GM12878 (cell line): ENCODE measurements at regions not wholly inside any gene's neighbourhood (a gene's known extent, or its start where the extent isn't known, plus 50 kb on each side); places are given as distances from the start of the nearest gene placed in this dataset.
"Not testable (repeated sequence)": the region's sequence is repeated elsewhere in the genome, so short reads cannot be mapped to it uniquely, and the experiment has no call there.

Experiments
- ATAC-seq: fragments of 200-7000 bp; cut with Tn5 transposase; 3 replicates; pipeline ENCODE4 v1.9.1; 2020; ENCODE audit warnings: mild to moderate bottlenecking, moderate library complexity
- BruUV-seq: library from RNA; stranded (reverse); fragments of 400-500 nt; replicated peaks from 2 replicates; lab custom pipeline; 2021; lab: Mats Ljungman, UMichigan
- CTCF ChIA-PET: fragments of 300-600 bp; sonication (Branson Sonifier 250); formaldehyde crosslinking; extraction: SDS; loops from one replicate; lab custom pipeline; 2021; ENCODE audit warnings: inconsistent platforms; lab: Yijun Ruan, JAX
- POLR2A ChIA-PET: fragments of 350-600 bp; formaldehyde crosslinking; extraction: SDS; loops from one replicate; lab custom pipeline; 2021; ENCODE audit warnings: inconsistent platforms; lab: Charles Lee
- RAD21 ChIA-PET: fragments of 300-600 bp; sonication (Branson Sonifier 250); formaldehyde crosslinking; loops from one replicate; lab custom pipeline; 2023; ENCODE audit warnings: antibody characterized with exemption; ENCODE audit not compliant: unreplicated experiment; lab: Charles Lee
- SMC1A ChIA-PET: fragments of 300-600 bp; sonication (Branson Sonifier 250); formaldehyde crosslinking; loops from one replicate; lab custom pipeline; 2023; ENCODE audit not compliant: unreplicated experiment, uncharacterized antibody; lab: Charles Lee
- DNase-seq: peaks from one replicate; pipeline ENCODE4 v3.0.0-alpha.2; 2011; ENCODE audit warnings: low read depth, low spot score
- FAIRE-seq: peaks from 3 replicates; lab custom pipeline; 2011; peaks lifted over from hg19 to GRCh38; lab: Jason Lieb, UNC
- H2AFZ ChIP-seq: 2 replicates; pipeline ENCODE4 v1.6.0; 2011; ENCODE audit warnings: low read depth, low read length, control low read depth; ENCODE audit not compliant: control insufficient read depth
- H3K27ac ChIP-seq: 2 replicates; pipeline ENCODE4 v1.5.1; 2011; ENCODE audit warnings: control low read depth; ENCODE audit not compliant: control insufficient read depth, insufficient read depth
- H3K27me3 ChIP-seq, 2 experiments: replicated peaks in 1 of 2; 2 replicates each; pipeline versions ENCODE4 v1.6.0 to v1.6.1; 2011; ENCODE audit warnings: low read length in 1 of 2; ENCODE audit not compliant: control insufficient read depth in 2 of 2, insufficient read depth in 2 of 2
- H3K36me3 ChIP-seq, 2 experiments: 2 replicates each; pipeline ENCODE4 v1.5.1; 2011; ENCODE audit warnings: low read length in 1 of 2; ENCODE audit not compliant: control insufficient read depth in 2 of 2, insufficient read depth in 2 of 2
- H3K4me1 ChIP-seq: 2 replicates; pipeline ENCODE4 v1.6.1; 2011; ENCODE audit warnings: mild to moderate bottlenecking, low read length, moderate library complexity, mixed read lengths; ENCODE audit not compliant: control insufficient read depth, insufficient read depth
- H3K4me2 ChIP-seq: 2 replicates; pipeline ENCODE4 v1.6.0; 2011; ENCODE audit warnings: control low read depth; ENCODE audit not compliant: control insufficient read depth, insufficient read depth
- H3K4me3 ChIP-seq: fragments of 200-600 bp; sonication (generic); 2 replicates; pipeline ENCODE4 v1.5.1; 2016
- H3K79me2 ChIP-seq: 2 replicates; pipeline ENCODE4 v1.6.0; 2011; ENCODE audit warnings: low read length; ENCODE audit not compliant: control insufficient read depth, insufficient read depth
- H3K9ac ChIP-seq: 2 replicates; pipeline ENCODE4 v1.8.0; 2011; ENCODE audit warnings: low read length, control low read depth, mixed read lengths; ENCODE audit not compliant: control insufficient read depth, insufficient read depth
- H3K9me3 ChIP-seq: replicated peaks from 3 replicates; pipeline ENCODE4 v1.5.1; 2011; ENCODE audit warnings: mild to moderate bottlenecking, low read length; ENCODE audit not compliant: control insufficient read depth, insufficient read depth
- H4K20me1 ChIP-seq: 2 replicates; pipeline ENCODE4 v1.6.0; 2011; ENCODE audit not compliant: control insufficient read depth, insufficient read depth
- MEF2B ChIP-seq: fragments of 450-650 bp; IDR thresholded peaks from 2 replicates; pipeline ENCODE4 v1.6.1; 2018; ENCODE audit warnings: mild to moderate bottlenecking, moderate library complexity; ENCODE audit not compliant: partially characterized antibody, poor library complexity, severe bottlenecking
- PAX5 ChIP-seq: IDR thresholded peaks from 2 replicates; pipeline ENCODE4 v1.6.1; 2011; ENCODE audit warnings: low read depth, low read length, borderline replicate concordance
- SUPT20H ChIP-seq: IDR thresholded peaks from 2 replicates; pipeline ENCODE4 v1.6.1; 2011; ENCODE audit warnings: low read depth, mild to moderate bottlenecking, low read length, moderate library complexity, borderline replicate concordance; ENCODE audit not compliant: control insufficient read depth
- WGBS: methylation state at CpG from one replicate; pipeline ENCODE4 v1.1.6; 2016; ENCODE audit warnings: low lambda C conversion rate; ENCODE audit not compliant: insufficient replicate concordance, insufficient coverage; ENCODE audit errors: missing lambda C conversion rate; 5-methylcytosine and 5-hydroxymethylcytosine counted together
- in situ Hi-C: fragments of 300-500 bp; cut with MboI; formaldehyde crosslinking; loops from 9 replicates; pipeline ENCODE4 v1.14.3; 2018; ENCODE audit warnings: mixed read lengths
- intact Hi-C: fragments of 100-400 bp; cut with micrococcal nuclease; formaldehyde crosslinking; loops from one replicate; pipeline ENCODE4 v1.14.2; 2022; ENCODE audit not compliant: unreplicated experiment

DNA sequence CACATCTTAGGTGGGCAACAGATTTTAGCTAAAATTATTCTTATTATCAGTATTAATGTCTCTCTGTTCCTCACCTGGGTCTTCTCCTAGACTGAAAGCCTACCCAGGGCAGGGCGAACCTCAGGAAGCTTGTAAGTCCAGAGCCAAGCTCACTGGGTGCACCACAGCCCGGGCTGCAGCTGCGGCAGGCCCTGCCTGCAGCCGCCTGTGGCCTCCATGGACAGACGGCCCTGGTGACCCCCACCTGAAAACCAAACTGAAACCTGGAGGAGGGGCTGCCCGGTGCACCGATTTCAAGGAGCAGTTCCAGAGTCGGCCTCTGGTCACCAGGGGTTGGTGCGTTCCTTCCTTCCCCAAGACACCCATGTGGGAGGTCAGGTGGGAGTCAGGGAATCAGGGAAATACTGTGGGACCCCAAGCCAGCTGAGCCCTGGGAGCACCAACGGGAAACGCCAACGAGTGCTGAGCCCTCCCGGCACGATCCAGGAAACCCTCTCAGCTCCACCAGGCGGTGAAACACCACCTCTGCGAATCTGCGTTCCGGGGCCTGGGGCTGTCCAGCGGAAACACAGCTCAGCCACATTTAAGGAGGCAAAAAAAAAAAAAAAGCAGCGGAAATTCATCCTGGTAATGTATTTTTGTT lies 68.6 kb upstream of the PPP1R26 start:
- no peaks in the 10 kb centered on the region for H3K36me3 ChIP-seq
- RAD21 ChIA-PET = no interaction called here
- CTCF ChIA-PET = interaction anchor here (1.1 to 1.2 kb wide), 2 partner anchors 9 to 196 kb away, joined by 3 read pairs; no protein-coding TSS in a partner anchor
- H2AFZ ChIP-seq = no peak overlapping the region
- 49% methylated on average over 20 of the region's 20 CpGs for WGBS
- H4K20me1 ChIP-seq = no peaks in the 10 kb centered on the region
- TF ChIP-seq PAX5 = no peak
- TF ChIP-seq SUPT20H = no peak
- TF ChIP-seq MEF2B = no peak
- DNase-seq (no peak), ATAC-seq (no peak), FAIRE-seq (no peak)
- H3K27ac ChIP-seq = no peak overlapping the region
- H3K79me2 ChIP-seq = no peaks in the 10 kb centered on the region
- no peaks in the 10 kb centered on the region for H3K9me3 ChIP-seq
- BruUV-seq = no TSS peak
- H3K4me3 ChIP-seq = no peak overlapping the region
- no peaks in the 10 kb centered on the region for H3K27me3 ChIP-seq
- intact Hi-C loops = loop anchor here (5.0 kb wide), 2 partner anchors 324 to 964 kb away; partner anchors contain the start of gene OLFM1
- POLR2A ChIA-PET = no interaction called here
- H3K4me1 ChIP-seq = no peaks in the 10 kb centered on the region
- in situ Hi-C loops = loop anchor here (5.0 kb wide), 1 partner anchor 324 kb away; the partner anchor contains the start of gene OLFM1
- SMC1A ChIA-PET = interaction anchor here (0.7 kb wide), 1 partner anchor 1122 kb away, joined by 3 read pairs; no protein-coding TSS in a partner anchor
- no peak overlapping the region for H3K4me2 ChIP-seq
- no peak overlapping the region for H3K9ac ChIP-seq

DNA sequence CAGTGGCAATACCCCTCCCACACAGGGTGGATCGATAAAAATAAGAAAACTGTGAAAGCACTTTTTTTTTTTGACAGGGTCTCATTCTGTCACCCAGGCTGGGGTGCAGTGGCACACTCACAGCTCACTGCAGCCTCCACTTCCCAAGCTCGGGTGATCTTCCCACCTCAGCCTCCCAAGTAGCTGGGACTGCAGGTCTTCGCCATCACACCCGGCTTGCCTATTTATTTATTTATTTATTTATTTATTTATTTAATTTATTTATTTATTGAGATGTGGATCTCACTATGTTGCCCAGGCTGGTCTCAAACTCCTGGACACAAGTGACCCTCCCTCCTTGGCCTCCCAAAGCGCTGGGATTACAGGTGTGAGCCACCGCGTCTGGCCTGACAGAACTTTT lies 68.0 kb upstream of the PPP1R26 start:
- H4K20me1 ChIP-seq, BruUV-seq, H3K4me2 ChIP-seq, H3K36me3 ChIP-seq, DNase-seq, H3K4me3 ChIP-seq, H3K4me1 ChIP-seq, ATAC-seq, SMC1A ChIA-PET, FAIRE-seq, H3K27me3 ChIP-seq, POLR2A ChIA-PET, RAD21 ChIA-PET, H3K9ac ChIP-seq, H3K9me3 ChIP-seq, H3K27ac ChIP-seq, H2AFZ ChIP-seq, H3K79me2 ChIP-seq: not testable (repeated sequence)
- in situ Hi-C loops (loop anchor here (5.0 kb wide), 1 partner anchor 324 kb away; the partner anchor contains the start of gene OLFM1), intact Hi-C loops (loop anchor here (5.0 kb wide), 2 partner anchors 324 to 964 kb away; partner anchors contain the start of gene OLFM1)
- WGBS = 55% methylated on average over 7 of the region's 7 CpGs
- CTCF ChIA-PET = interaction anchor here (1.1 kb wide), 1 partner anchor 196 kb away, joined by 3 read pairs; no protein-coding TSS in a partner anchor
